GM19025 (cell line): ENCODE measurements at regions not wholly inside any gene's neighbourhood (a gene's known extent, or its start where the extent isn't known, plus 50 kb on each side); places are given as distances from the start of the nearest gene placed in this dataset.
"Not testable (repeated sequence)": the region's sequence is repeated elsewhere in the genome, so short reads cannot be mapped to it uniquely, and the experiment has no call there.

Experiments
- ATAC-seq: cut with Tn5 transposase; IDR thresholded peaks from one replicate; pipeline ENCODE4 v1.9.1; 2021; ENCODE audit warnings: mild to moderate bottlenecking, low read depth, moderate library complexity; ENCODE audit not compliant: unreplicated experiment

DNA sequence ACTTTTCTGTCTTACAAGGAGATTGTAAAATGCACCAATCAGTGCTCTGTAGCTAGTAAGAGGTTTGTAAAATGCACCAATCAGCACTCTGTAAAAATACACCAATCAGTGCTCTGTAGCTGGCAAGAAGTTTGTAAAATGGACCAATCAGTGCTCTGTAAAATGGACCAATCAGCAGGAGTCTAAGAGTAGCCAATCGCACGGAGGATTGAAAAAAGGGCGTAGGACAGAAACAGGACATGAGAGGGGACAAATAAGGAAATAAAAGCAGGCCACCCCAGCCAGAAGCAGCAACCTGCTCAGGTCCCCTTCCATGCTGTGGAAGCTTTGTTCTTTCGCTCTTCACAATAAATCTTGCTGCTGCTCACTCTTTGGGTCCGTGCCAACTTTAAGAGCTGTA lies 199.1 kb upstream of the TRPC7 start:
- not testable (repeated sequence) for ATAC-seq

DNA sequence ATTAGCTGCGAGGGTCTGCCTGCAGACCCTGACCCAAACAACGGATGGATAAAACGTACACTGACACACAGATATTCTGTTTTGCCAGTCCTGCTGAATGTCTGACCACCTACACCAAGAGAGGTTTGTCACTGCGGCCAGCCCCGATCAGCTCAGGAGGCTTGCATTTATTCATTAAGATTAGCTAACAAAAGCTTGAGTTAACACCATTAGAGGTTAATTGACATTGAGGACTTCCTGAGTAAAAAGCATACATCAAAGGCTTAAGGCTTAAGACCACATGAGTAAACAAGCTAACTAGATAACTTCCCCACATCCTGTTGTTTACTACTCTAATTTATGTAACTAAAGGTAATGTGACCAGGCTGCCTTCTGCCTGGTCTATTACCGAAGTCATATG lies 198.1 kb upstream of the TRPC7 start:
- ATAC-seq: no peak

DNA sequence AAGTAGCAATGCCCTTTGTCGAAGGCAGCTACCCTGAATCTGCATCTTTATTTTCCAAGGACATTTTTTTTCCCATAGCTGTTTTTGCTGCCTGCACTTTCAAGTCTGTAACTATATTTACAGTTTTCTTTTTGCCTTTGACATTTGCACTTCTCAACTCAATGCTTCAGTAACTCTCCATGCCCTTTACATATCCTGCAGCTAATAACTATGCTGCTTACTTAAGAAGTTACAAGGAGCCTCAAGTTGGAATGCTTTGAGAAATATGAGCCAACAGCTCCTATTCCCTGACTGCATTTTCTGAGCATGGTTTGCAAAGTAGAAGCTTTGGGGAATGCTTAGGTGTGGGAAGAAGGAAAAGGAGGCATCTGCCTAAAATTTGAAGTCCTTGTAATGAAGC lies 194.8 kb upstream of the TRPC7 start:
- no peak for ATAC-seq

DNA sequence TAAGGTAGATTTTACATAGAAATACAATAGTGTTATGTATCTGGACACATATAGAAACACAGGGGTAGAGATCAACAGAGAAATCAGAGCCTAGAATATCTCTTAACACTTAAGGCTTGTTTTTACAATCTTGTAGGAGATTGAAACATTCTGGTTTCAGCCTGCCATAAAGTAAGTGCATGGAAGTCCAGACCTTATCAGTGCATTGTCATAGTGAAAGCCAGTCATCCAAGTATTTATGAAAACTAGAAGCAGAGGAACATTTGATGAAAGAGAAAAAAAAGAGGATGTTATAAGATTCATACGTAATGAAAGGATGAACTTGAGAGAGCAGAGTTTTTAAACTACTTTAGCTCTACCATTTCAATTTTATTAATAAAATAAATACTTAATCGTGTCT lies 194.3 kb upstream of the TRPC7 start:
- no peak for ATAC-seq

DNA sequence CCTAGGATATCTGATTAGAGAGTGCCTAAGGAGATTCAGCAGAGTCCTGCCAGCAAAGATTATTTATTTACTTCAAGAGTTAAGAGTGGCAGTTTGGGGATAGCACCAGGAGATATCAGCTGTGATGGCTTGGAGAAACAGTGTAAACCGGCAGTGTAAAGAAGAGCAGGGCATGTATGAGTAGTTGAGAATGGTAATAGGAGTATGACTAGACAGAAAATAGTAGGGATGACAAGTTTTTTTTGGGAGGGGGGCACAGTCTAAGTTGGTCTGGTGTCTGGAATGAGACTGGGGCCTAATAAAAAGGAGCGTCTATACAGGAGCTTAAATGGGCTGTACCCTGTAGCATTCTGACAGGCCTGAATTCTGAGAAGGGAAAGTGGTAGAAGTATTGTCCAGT lies 181.8 kb upstream of the TRPC7 start:
- not testable (repeated sequence) for ATAC-seq

GRCh38 chr5:136546441-136546840 lies 181.1 kb upstream of the TRPC7 start:
- ATAC-seq: not testable (repeated sequence)

DNA sequence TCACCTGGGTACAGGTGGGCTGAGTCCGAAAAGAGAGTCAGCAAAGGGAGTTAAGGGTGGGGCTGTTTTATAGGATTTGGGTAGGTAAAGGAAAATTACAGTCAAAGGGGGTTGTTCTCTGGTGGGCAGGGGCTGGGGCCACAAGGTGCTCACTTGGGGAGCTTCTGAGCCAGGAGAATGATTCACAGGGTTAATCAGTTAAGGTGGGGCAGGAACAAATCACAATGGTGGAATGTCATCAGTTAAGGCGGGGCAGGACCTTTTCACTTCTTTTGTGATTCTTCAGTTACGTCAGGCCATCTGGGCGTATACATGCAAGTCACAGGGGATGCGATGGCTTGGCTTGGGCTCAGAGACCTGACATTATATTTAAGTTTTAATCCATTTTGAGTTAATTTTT lies 179.7 kb upstream of the TRPC7 start:
- ATAC-seq: not testable (repeated sequence)

DNA sequence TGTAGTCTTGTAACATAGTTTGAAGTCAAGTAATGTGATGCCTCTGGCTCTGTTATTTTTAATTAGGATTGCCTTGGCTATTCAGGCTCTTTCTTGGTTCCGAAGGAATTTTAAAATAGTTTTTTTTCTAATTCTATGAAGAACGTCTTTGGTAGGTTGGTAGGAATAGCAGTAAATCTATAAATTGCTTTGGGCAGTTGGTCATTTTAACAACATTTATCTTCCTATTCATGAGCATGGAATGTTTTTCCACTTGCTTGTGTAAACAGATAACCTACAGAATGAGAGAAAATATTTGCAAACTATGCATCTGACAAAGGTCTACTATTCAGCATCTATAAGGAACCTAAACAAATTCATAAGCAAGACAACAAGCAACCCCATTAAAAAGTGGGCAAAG lies 173.2 kb upstream of the TRPC7 start:
- no peak for ATAC-seq

GRCh38 chr5:136529081-136529480 lies 163.7 kb upstream of the TRPC7 start:
- no peak for ATAC-seq

DNA sequence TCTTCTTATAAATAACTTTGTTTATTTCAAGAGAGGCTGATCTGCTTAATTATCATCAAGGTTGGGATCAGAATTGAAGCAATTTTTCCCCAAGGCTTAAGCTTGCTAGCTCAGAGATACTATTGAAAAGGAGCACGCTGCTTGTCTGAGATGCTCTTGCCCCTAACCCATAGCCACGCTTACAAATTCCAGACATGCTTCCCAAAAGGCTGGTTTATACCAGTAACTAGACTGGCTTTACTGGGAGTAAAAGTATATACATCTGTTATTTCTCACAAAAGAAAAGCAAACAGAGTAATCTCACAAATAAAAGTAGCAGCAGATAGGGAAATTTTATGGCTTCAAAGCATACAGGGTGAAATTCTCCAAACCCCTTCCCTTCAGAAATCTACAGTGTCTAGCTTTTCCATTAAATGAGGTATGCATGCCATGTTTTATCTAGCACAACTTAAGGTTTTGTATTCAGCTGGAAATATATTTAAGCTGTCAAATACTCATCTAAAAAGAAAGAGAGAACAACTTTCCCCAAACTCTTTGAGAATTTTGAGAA lies 163.2 kb upstream of the TRPC7 start:
- no peak for ATAC-seq

DNA sequence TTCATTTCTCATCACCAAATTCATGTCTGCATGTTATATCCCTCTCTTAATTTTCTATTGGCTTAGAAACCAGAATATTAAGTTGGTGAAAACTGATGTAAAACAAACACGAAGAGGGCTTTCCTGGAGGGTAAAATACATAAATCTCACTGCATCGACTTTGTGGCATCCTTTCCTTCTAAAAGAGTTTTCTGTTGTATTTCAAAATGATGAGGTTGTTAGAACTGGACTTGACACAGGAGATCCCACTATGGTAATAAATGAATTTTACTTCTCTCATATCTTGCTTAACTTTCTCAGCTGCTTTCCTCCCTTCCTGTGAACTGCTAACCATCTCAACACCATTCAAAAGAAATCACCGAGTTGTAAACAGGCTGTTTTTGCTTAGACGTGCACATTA lies 162.0 kb upstream of the TRPC7 start:
- no peak for ATAC-seq

GRCh38 chr5:136526791-136527190 lies 161.4 kb upstream of the TRPC7 start:
- no peak for ATAC-seq

DNA sequence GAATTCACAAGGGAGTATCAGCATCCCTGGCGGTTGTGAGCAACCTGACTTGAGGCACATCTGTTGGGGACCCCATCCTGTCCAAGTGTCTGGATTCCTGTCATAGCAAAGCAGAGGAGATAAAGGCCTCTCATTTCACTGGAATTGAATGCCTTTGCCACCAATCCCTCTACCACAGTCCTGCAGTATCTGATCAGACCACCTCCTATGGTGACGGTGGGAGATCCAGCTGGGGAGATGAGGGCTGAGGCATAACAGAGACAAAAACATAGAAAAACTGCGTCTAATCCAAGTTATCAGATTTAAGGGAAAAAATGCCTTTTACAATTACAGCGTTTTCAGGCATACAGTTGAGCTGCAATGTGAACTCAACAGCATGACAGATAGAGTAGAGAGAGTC lies 160.7 kb upstream of the TRPC7 start:
- ATAC-seq: no peak

- ATAC-seq: no peak
Observed at GRCh38 chr5:136525597-136525996, 160.3 kb upstream of the TRPC7 start.

DNA sequence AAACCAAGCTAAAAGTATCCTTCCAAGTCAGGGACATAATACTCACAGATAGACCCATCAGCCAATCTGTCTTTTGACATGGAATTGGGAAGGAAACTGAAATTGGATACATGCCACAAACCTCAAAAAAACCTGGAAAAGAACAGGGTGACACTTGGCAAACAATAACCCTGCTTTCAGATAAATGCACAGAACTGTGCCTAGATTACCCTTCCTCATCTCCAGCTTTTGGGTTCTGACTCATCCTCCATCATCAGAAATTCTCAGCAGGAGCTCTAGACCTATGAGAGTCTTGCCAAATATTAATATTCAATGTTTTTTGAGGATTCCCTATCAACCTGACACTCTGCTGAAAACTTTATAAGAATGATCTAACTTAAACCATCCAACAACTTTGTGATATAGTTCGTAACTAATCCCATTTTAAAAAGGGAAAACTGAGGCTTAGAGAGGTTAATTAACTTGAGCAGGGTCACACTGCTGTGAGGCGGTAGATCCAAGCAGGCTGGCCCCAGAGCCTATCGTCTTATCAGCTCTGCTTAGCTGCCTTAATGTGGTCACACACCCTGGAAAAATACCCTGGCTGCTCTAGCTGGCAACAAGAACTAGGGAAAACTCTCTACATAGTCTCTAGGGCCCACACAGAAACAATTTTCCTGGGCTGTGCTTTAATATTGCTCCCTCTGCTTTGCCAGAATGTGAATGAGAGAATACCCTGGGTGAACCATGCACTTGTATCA lies 157.0 kb upstream of the TRPC7 start:
- ATAC-seq: no peak

- no peak for ATAC-seq
Observed at GRCh38 chr5:136521696-136522095, 156.4 kb upstream of the TRPC7 start.

DNA sequence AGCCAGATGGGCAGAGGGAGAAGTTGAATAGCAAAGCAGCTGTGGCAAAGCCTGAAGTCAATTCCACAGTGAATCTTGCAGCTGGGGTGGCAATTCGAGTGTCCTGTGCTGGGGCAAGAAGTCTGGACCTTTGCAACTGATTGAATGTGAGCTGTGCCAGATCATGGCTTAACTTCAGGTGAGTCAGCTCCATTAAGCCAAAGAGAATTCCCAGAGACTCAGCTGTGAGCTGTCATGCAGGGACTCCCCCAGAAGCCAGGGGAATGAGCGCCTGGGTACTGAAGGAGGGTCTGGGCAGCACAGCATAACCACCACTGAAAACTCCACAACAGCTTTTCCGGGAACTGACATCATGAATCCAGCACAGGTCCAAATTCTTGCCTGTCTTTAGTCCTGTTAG lies 153.5 kb upstream of the TRPC7 start:
- no peak for ATAC-seq

- ATAC-seq: no peak
Observed at GRCh38 chr5:136518174-136518573, 152.8 kb upstream of the TRPC7 start.

- ATAC-seq: no peak
Observed at GRCh38 chr5:136517755-136518154, 152.4 kb upstream of the TRPC7 start.

GRCh38 chr5:136516637-136517036 lies 151.3 kb upstream of the TRPC7 start:
- no peak for ATAC-seq

DNA sequence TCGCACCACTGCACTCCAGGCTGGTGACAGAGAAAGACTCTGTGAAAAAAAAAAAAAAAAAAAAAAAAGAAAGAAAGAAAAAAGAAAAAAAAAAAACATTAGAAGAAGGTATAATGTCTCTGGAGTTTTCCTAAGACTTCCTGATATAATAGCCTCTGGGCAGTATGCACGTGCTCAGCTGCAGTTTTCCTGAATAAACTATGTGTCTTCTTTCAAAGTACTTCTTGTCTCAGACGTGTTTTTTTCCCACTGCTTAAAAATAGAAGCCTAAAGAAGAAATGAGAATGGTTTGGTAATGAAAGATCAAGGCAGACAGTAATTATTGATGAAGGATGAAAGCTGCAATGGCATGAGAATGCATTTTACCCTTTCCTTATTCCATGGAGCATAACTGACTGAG lies 148.1 kb upstream of the TRPC7 start:
- ATAC-seq: no peak

GRCh38 chr5:136511046-136511445 lies 145.7 kb upstream of the TRPC7 start:
- no peak for ATAC-seq

DNA sequence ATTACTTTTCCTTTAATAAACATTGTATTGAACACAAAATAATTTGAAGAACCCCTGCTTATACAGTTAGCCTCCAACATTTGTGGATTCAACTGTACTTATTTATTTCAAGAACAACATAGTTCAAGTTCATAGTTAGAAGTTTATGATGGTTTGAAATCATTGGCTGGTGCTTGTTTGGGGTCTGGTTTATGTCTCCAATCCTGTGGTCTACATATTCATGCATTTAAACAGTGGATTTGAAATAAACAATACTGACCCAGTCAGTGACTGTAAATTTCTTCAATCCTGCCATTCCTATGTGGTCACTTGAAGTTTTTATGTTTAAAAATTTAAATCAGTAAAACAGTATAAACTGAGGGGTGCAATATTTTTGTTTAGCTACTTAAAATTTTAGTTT lies 145.1 kb upstream of the TRPC7 start:
- ATAC-seq: no peak
